Neural progenitor cell (in vitro differentiated cells): ENCODE measurements at regions not wholly inside any gene's neighbourhood (a gene's known extent, or its start where the extent isn't known, plus 50 kb on each side); places are given as distances from the start of the nearest gene placed in this dataset.

ENCODE experiments used
- DNase-seq: peaks from one replicate; pipeline ENCODE4 v3.0.0-alpha.2; 2016; ENCODE audit warnings: low spot score
- H2AFZ ChIP-seq: fragments of 200-600 bp; sonication (generic); replicated peaks from 2 replicates; pipeline ENCODE4 v1.6.1; 2016; ENCODE audit warnings: antibody characterized with exemption
- H3F3A ChIP-seq: fragments of 200-600 bp; sonication (generic); 2 replicates; pipeline ENCODE4 v1.6.1; 2016; ENCODE audit warnings: antibody characterized with exemption, low read depth
- H3K27ac ChIP-seq: fragments of 200-600 bp; sonication (generic); 2 replicates; pipeline ENCODE4 v1.5.1; 2016; ENCODE audit warnings: mild to moderate bottlenecking
- H3K27me3 ChIP-seq: fragments of 200-600 bp; sonication (generic); 2 replicates; pipeline ENCODE4 v1.6.1; 2016; ENCODE audit warnings: mild to moderate bottlenecking, moderate library complexity
- H3K36me3 ChIP-seq: fragments of 200-600 bp; sonication (generic); 2 replicates; pipeline ENCODE4 v1.5.1; 2016
- H3K4me1 ChIP-seq: fragments of 200-600 bp; sonication (generic); 2 replicates; pipeline ENCODE4 v1.6.1; 2016; ENCODE audit warnings: mixed run types
- H3K4me2 ChIP-seq: fragments of 200-600 bp; sonication (generic); 2 replicates; pipeline ENCODE4 v1.6.1; 2016
- H3K4me3 ChIP-seq: fragments of 200-600 bp; sonication (generic); 2 replicates; pipeline ENCODE4 v1.5.1; 2016
- H3K79me2 ChIP-seq: fragments of 200-600 bp; sonication (generic); 2 replicates; pipeline ENCODE4 v1.6.1; 2016; ENCODE audit warnings: low read depth
- H3K9ac ChIP-seq: fragments of 200-600 bp; sonication (generic); 2 replicates; pipeline ENCODE4 v1.6.1; 2016
- H3K9me3 ChIP-seq: fragments of 200-600 bp; sonication (generic); 2 replicates; pipeline ENCODE4 v1.5.1; 2016; ENCODE audit warnings: low read depth
- H4K20me1 ChIP-seq: fragments of 200-600 bp; sonication (generic); 2 replicates; pipeline ENCODE4 v1.6.1; 2016; ENCODE audit warnings: low read depth
- H3K27ac Mint-ChIP-seq: 3 replicates; pipeline ENCODE4 v1.8.0; 2021; ENCODE audit warnings: mixed read lengths
- H3K27me3 Mint-ChIP-seq: 2 replicates; pipeline ENCODE4 v1.8.0; 2022; ENCODE audit warnings: low read depth, mild to moderate bottlenecking, inconsistent platforms, moderate library complexity, mixed read lengths; ENCODE audit not compliant: insufficient read depth
- H3K36me3 Mint-ChIP-seq: 3 replicates; pipeline ENCODE4 v1.8.0; 2021; ENCODE audit warnings: mixed read lengths
- H3K4me1 Mint-ChIP-seq: 3 replicates; pipeline ENCODE4 v1.8.0; 2021; ENCODE audit warnings: mixed read lengths
- H3K4me3 Mint-ChIP-seq: 3 replicates; pipeline ENCODE4 v1.8.0; 2021; ENCODE audit warnings: mild to moderate bottlenecking, moderate library complexity, mixed read lengths
- H3K9me3 Mint-ChIP-seq: 3 replicates; pipeline ENCODE4 v1.8.0; 2020; ENCODE audit warnings: mixed read lengths
- CTCF ChIP-seq: fragments of 200-600 bp; sonication (generic); IDR thresholded peaks from 2 replicates; pipeline ENCODE4 v1.5.1; 2017; ENCODE audit warnings: antibody characterized with exemption, mild to moderate bottlenecking
- EZH2 ChIP-seq: fragments of 200-600 bp; sonication (generic); IDR thresholded peaks from 2 replicates; pipeline ENCODE4 v1.6.1; 2017; ENCODE audit warnings: antibody characterized with exemption, mild to moderate bottlenecking, moderate library complexity
- EZH2phosphoT487 ChIP-seq: fragments of 200-600 bp; sonication (generic); IDR thresholded peaks from 2 replicates; pipeline ENCODE4 v1.6.1; 2017; ENCODE audit warnings: antibody characterized with exemption

- H3K27me3 ChIP-seq, result no peaks in the 10 kb centered on the region
- H3K36me3 Mint-ChIP-seq, result no peaks in the 10 kb centered on the region
- TF ChIP-seq CTCF, result no peak
- no peak for TF ChIP-seq EZH2phosphoT487
- no peak for TF ChIP-seq EZH2
- no peak overlapping the region for H3K27ac Mint-ChIP-seq
- no peak overlapping the region for H3K9ac ChIP-seq
- DNase-seq, result no peak
- H3K27ac ChIP-seq, result no peak overlapping the region
- no peaks in the 10 kb centered on the region for H3K9me3 ChIP-seq
- H3F3A ChIP-seq, result no peaks in the 10 kb centered on the region
- no peaks in the 10 kb centered on the region for H3K36me3 ChIP-seq
- H3K4me3 ChIP-seq, result no peak overlapping the region
- H3K4me1 Mint-ChIP-seq, result no peaks in the 10 kb centered on the region
- no peak overlapping the region for H3K4me3 Mint-ChIP-seq
- no peaks in the 10 kb centered on the region for H3K9me3 Mint-ChIP-seq
- no peak overlapping the region for H3K4me2 ChIP-seq
- no peaks in the 10 kb centered on the region for H3K27me3 Mint-ChIP-seq
- no peaks in the 10 kb centered on the region for H4K20me1 ChIP-seq
- H3K79me2 ChIP-seq, result no peaks in the 10 kb centered on the region
- no peak overlapping the region for H2AFZ ChIP-seq
- no peaks in the 10 kb centered on the region for H3K4me1 ChIP-seq
These were observed 757.0 kb downstream of the TRAM1L1 start for GRCh38 chr4:116328261-116328860.

- Histone ChIP-seq H3F3A (no peaks in the 10 kb centered on the region), H3K36me3 (no peaks in the 10 kb centered on the region), H3K4me3 (no peak overlapping the region), H3K9ac (no peak overlapping the region), H2AFZ (no peak overlapping the region), H3K79me2 (no peaks in the 10 kb centered on the region), H3K4me2 (no peak overlapping the region), H3K27me3 (no peaks in the 10 kb centered on the region), H3K4me1 (no peaks in the 10 kb centered on the region), H4K20me1 (no peaks in the 10 kb centered on the region), H3K9me3 (no peaks in the 10 kb centered on the region), H3K27ac (no peak overlapping the region)
- DNase-seq, result no peak
- TF ChIP-seq EZH2phosphoT487 (no peak), CTCF (no peak), EZH2 (no peak)
- Mint-ChIP-seq H3K4me1 (no peaks in the 10 kb centered on the region), H3K27ac (no peak overlapping the region), H3K36me3 (no peaks in the 10 kb centered on the region), H3K4me3 (no peak overlapping the region), H3K9me3 (no peaks in the 10 kb centered on the region), H3K27me3 (no peaks in the 10 kb centered on the region)
These were observed 761.8 kb downstream of the TRAM1L1 start for GRCh38 chr4:116323606-116324005.

GRCh38 chr4:116321471-116321870 lies 763.9 kb downstream of the TRAM1L1 start:
- H3K4me3 Mint-ChIP-seq, result no peak overlapping the region
- Histone ChIP-seq H3K27me3 (no peaks in the 10 kb centered on the region), H3K36me3 (no peaks in the 10 kb centered on the region), H3K4me3 (no peak overlapping the region), H3K9ac (no peak overlapping the region), H3K4me1 (no peaks in the 10 kb centered on the region), H3K4me2 (no peak overlapping the region), H4K20me1 (no peaks in the 10 kb centered on the region), H3K79me2 (no peaks in the 10 kb centered on the region), H2AFZ (no peak overlapping the region), H3F3A (no peaks in the 10 kb centered on the region), H3K27ac (no peak overlapping the region), H3K9me3 (no peaks in the 10 kb centered on the region)
- H3K27ac Mint-ChIP-seq, result no peak overlapping the region
- H3K36me3 Mint-ChIP-seq, result no peaks in the 10 kb centered on the region
- H3K4me1 Mint-ChIP-seq, result no peaks in the 10 kb centered on the region
- TF ChIP-seq EZH2, result no peak
- no peak for DNase-seq
- H3K9me3 Mint-ChIP-seq, result no peaks in the 10 kb centered on the region
- H3K27me3 Mint-ChIP-seq, result no peaks in the 10 kb centered on the region

DNA sequence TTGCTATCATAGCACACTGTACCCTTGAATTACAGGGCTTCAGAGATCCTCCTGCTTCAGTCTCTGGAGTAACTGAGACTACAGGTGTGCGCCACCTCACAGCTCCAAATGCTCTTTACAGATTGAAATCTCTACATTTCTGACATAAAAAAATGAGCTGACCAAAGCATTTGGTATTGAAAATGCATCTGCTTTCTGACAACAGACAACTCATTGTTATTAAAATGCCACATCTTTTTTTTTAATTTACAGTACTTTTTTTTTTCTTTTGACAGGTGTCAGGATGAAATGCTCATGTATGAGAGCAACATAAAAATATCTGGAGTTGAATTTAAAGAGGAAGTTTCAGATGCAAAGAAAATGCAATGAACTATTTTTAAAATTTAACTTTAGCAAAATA lies 764.5 kb downstream of the TRAM1L1 start:
- no peaks in the 10 kb centered on the region for H3K36me3 Mint-ChIP-seq
- H3K4me3 ChIP-seq, result no peak overlapping the region
- H3K27me3 Mint-ChIP-seq, result no peaks in the 10 kb centered on the region
- H3K4me1 Mint-ChIP-seq, result no peaks in the 10 kb centered on the region
- no peak overlapping the region for H2AFZ ChIP-seq
- no peak overlapping the region for H3K27ac ChIP-seq
- H3K9ac ChIP-seq, result no peak overlapping the region
- no peak for DNase-seq
- no peaks in the 10 kb centered on the region for H3K9me3 ChIP-seq
- H3K27me3 ChIP-seq, result no peaks in the 10 kb centered on the region
- H3K36me3 ChIP-seq, result no peaks in the 10 kb centered on the region
- no peak overlapping the region for H3K4me3 Mint-ChIP-seq
- no peaks in the 10 kb centered on the region for H3K9me3 Mint-ChIP-seq
- no peaks in the 10 kb centered on the region for H4K20me1 ChIP-seq
- H3K27ac Mint-ChIP-seq, result no peak overlapping the region
- TF ChIP-seq CTCF (no peak), EZH2 (no peak), EZH2phosphoT487 (no peak)
- no peak overlapping the region for H3K4me2 ChIP-seq
- H3K4me1 ChIP-seq, result no peaks in the 10 kb centered on the region
- no peaks in the 10 kb centered on the region for H3F3A ChIP-seq
- no peaks in the 10 kb centered on the region for H3K79me2 ChIP-seq
